H1 (cell line): ENCODE measurements at regions not wholly inside any gene's neighbourhood (a gene's known extent, or its start where the extent isn't known, plus 50 kb on each side); places are given as distances from the start of the nearest gene placed in this dataset.
A peak's percentile ranks its signal among the peaks of the same experiment; 100 is the strongest.

Experiments used
- CTCF ChIA-PET: fragments of 300-600 bp; sonication (Branson Sonifier 250); formaldehyde crosslinking; loops from one replicate; lab custom pipeline; 2021; ENCODE audit not compliant: partially characterized antibody; lab: Charles Lee
- POLR2A ChIA-PET: fragments of 300-600 bp; sonication (Branson Sonifier 250); formaldehyde crosslinking; loops from one replicate; lab custom pipeline; 2021; ENCODE audit warnings: inconsistent platforms; ENCODE audit not compliant: partially characterized antibody; lab: Charles Lee
- DNase-seq, 2 experiments: peaks; one replicate each; pipeline versions ENCODE4 v3.0.0 to v3.0.0-alpha.2; 2010 to 2022; ENCODE audit warnings: low spot score in 2 of 2, low read depth in 1 of 2, mixed read lengths in 1 of 2
- FAIRE-seq: peaks from 2 replicates; lab custom pipeline; 2011; peaks lifted over from hg19 to GRCh38; lab: Jason Lieb, UNC
- H2AFZ ChIP-seq: 2 replicates; pipeline ENCODE4 v1.8.1; 2012; ENCODE audit warnings: low read length, inconsistent platforms
- H2AK5ac ChIP-seq: 2 replicates; pipeline ENCODE4 v1.6.1; 2013; ENCODE audit warnings: low read depth, low read length
- H2BK120ac ChIP-seq: replicated peaks from 2 replicates; pipeline ENCODE3; 2013; ENCODE audit warnings: low read depth, low read length, inconsistent platforms
- H2BK12ac ChIP-seq: 2 replicates; pipeline ENCODE4 v1.6.1; 2013; ENCODE audit warnings: low read depth, low read length
- H2BK15ac ChIP-seq: 2 replicates; pipeline ENCODE4 v1.6.1; 2013; ENCODE audit warnings: low read length
- H2BK20ac ChIP-seq: 2 replicates; pipeline ENCODE4 v1.6.1; 2013; ENCODE audit warnings: low read length
- H2BK5ac ChIP-seq: 2 replicates; pipeline ENCODE4 v1.6.1; 2013; ENCODE audit warnings: low read depth, low read length
- H3K14ac ChIP-seq: 2 replicates; pipeline ENCODE4 v1.6.1; 2013; ENCODE audit warnings: inconsistent platforms; ENCODE audit not compliant: insufficient read length
- H3K18ac ChIP-seq: 2 replicates; pipeline ENCODE4 v1.6.1; 2013; ENCODE audit warnings: low read length; ENCODE audit errors: extremely low read depth
- H3K23ac ChIP-seq: 2 replicates; pipeline ENCODE4 v1.6.1; 2013; ENCODE audit warnings: inconsistent platforms; ENCODE audit not compliant: insufficient read length
- H3K23me2 ChIP-seq: 2 replicates; pipeline ENCODE4 v1.6.1; 2013; ENCODE audit warnings: low read depth, low read length
- H3K27ac ChIP-seq: 2 replicates; pipeline ENCODE4 v1.6.1; 2011; ENCODE audit warnings: low read depth, low read length, inconsistent platforms
- H3K27me3 ChIP-seq, 4 experiments: replicated peaks in 1 of 4; 1 replicate in 1 of 4; 2 replicates in 3 of 4; pipeline versions ENCODE4 v1.6.1 to v1.8.1; 2011 to 2013; ENCODE audit warnings: low read length in 3 of 4, mild to moderate bottlenecking in 3 of 4, inconsistent platforms in 2 of 4, mixed read lengths in 2 of 4, moderate library complexity in 1 of 4; ENCODE audit not compliant: control insufficient read depth in 3 of 4, insufficient read depth in 3 of 4; ENCODE audit errors: extremely low read depth in 1 of 4
- H3K36me3 ChIP-seq, 4 experiments: 2 replicates each; pipeline versions ENCODE4 v1.6.1 to v1.8.1; 2011 to 2013; ENCODE audit warnings: mild to moderate bottlenecking in 4 of 4, low read length in 3 of 4, moderate library complexity in 2 of 4, control low read depth in 1 of 4, inconsistent platforms in 1 of 4; ENCODE audit not compliant: insufficient read depth in 4 of 4, control insufficient read depth in 2 of 4
- H3K4ac ChIP-seq: replicated peaks from 2 replicates; pipeline ENCODE3; 2013; ENCODE audit warnings: low read length, low read depth, mixed read lengths, inconsistent platforms; ENCODE audit not compliant: insufficient read length
- H3K4me1 ChIP-seq, 4 experiments: replicated peaks in 1 of 4; 1 replicate in 1 of 4; 2 replicates in 3 of 4; pipeline versions ENCODE4 v1.6.1 to v1.8.1; 2011 to 2013; ENCODE audit warnings: low read length in 3 of 4, inconsistent platforms in 2 of 4, mixed read lengths in 1 of 4; ENCODE audit not compliant: insufficient read depth in 4 of 4, control insufficient read depth in 3 of 4
- H3K4me2 ChIP-seq, 2 experiments: 2 replicates each; pipeline versions ENCODE4 v1.6.1 to v1.8.1; 2011 to 2013; ENCODE audit warnings: low read depth in 2 of 2, low read length in 2 of 2, control low read depth in 1 of 2, inconsistent platforms in 1 of 2, mild to moderate bottlenecking in 1 of 2; ENCODE audit not compliant: insufficient read depth in 1 of 2
- H3K4me3 ChIP-seq, 4 experiments: fragments of 200-600, 300-600 bp in 1 of 4; sonication (generic), shearing (Covaris generic), sonication (Bioruptor Twin) in 1 of 4; 2 replicates each; pipeline versions ENCODE4 v1.5.1 to v1.8.1; 2011 to 2016; ENCODE audit warnings: low read length in 4 of 4, low read depth in 3 of 4, control low read depth in 2 of 4, inconsistent platforms in 2 of 4, mild to moderate bottlenecking in 2 of 4, mixed read lengths in 1 of 4, moderate library complexity in 1 of 4; ENCODE audit not compliant: insufficient read depth in 2 of 4; ENCODE audit errors: extremely low read depth in 1 of 4
- H3K56ac ChIP-seq: replicated peaks from 2 replicates; pipeline ENCODE3; 2013; ENCODE audit warnings: low read depth, mild to moderate bottlenecking, mixed read lengths, low read length, inconsistent platforms; ENCODE audit not compliant: insufficient read length
- H3K79me1 ChIP-seq: 2 replicates; pipeline ENCODE4 v1.6.1; 2013; ENCODE audit warnings: low read depth, low read length, control low read depth
- H3K79me2 ChIP-seq, 2 experiments: 2 replicates each; pipeline versions ENCODE4 v1.6.1 to v1.8.1; 2012 to 2013; ENCODE audit warnings: low read length in 2 of 2, mild to moderate bottlenecking in 2 of 2, inconsistent platforms in 1 of 2; ENCODE audit not compliant: insufficient read depth in 2 of 2, control insufficient read depth in 1 of 2
- H3K9ac ChIP-seq, 4 experiments: replicated peaks in 1 of 4; 1 replicate in 1 of 4; 2 replicates in 3 of 4; pipeline versions ENCODE4 v1.6.1 to v1.8.1; 2011 to 2013; ENCODE audit warnings: low read depth in 3 of 4, low read length in 3 of 4, control low read depth in 2 of 4, mild to moderate bottlenecking in 2 of 4, moderate library complexity in 2 of 4, inconsistent platforms in 1 of 4; ENCODE audit errors: extremely low read depth in 1 of 4
- H3K9me3 ChIP-seq, 2 experiments: 2 replicates each; pipeline versions ENCODE4 v1.6.1 to v1.8.1; 2012 to 2013; ENCODE audit warnings: mild to moderate bottlenecking in 2 of 2, moderate library complexity in 2 of 2, control low read depth in 1 of 2, inconsistent platforms in 1 of 2, low read depth in 1 of 2, low read length in 1 of 2, mixed read lengths in 1 of 2; ENCODE audit not compliant: insufficient read depth in 2 of 2
- H4K20me1 ChIP-seq, 2 experiments: replicated peaks in 1 of 2; 2 replicates each; pipeline versions ENCODE3 to v1.8.1; 2011 to 2013; ENCODE audit warnings: inconsistent platforms in 2 of 2, low read length in 2 of 2, mild to moderate bottlenecking in 1 of 2; ENCODE audit not compliant: insufficient read depth in 2 of 2, control insufficient read depth in 1 of 2
- H4K5ac ChIP-seq: 2 replicates; pipeline ENCODE4 v1.6.1; 2013; ENCODE audit warnings: low read length, low read depth, mixed read lengths, inconsistent platforms; ENCODE audit not compliant: insufficient read length
- H4K8ac ChIP-seq: 2 replicates; pipeline ENCODE4 v1.8.0; 2013; ENCODE audit warnings: mild to moderate bottlenecking, moderate library complexity, low read length, inconsistent platforms; ENCODE audit not compliant: insufficient read depth; ENCODE audit errors: extremely low read depth
- H4K91ac ChIP-seq: replicated peaks from 2 replicates; pipeline ENCODE3; 2013; ENCODE audit warnings: low read length, mixed read lengths, inconsistent platforms; ENCODE audit not compliant: insufficient read length
- CBX8 ChIP-seq: fragments of 300-800, 300-1000 bp; sonication (generic); IDR thresholded peaks from 2 replicates; pipeline ENCODE4 v1.7.1; 2016; ENCODE audit warnings: low read depth, low read length, borderline replicate concordance
- E2F6 ChIP-seq: IDR thresholded peaks from 2 replicates; pipeline ENCODE4 v1.6.1; 2012; ENCODE audit warnings: inconsistent platforms
- FOSL1 ChIP-seq: IDR thresholded peaks from 2 replicates; pipeline ENCODE4 v1.6.1; 2011; ENCODE audit warnings: mild to moderate bottlenecking, low read depth, low read length, moderate library complexity; ENCODE audit not compliant: insufficient read depth
- HDAC6 ChIP-seq: IDR thresholded peaks from one replicate; pipeline ENCODE4 v1.7.1; 2012; ENCODE audit warnings: low read depth, mild to moderate bottlenecking, inconsistent platforms, low read length, moderate library complexity
- KDM1A ChIP-seq: fragments of 200-600, 300-600 bp; sonication (generic); IDR thresholded peaks from 2 replicates; pipeline ENCODE4 v1.7.1; 2016; ENCODE audit warnings: mild to moderate bottlenecking, low read length, borderline replicate concordance
- POLR2A ChIP-seq, 2 experiments: IDR thresholded peaks; 1 replicate in 1 of 2; 2 replicates in 1 of 2; pipeline ENCODE4 v1.6.1; 2011; ENCODE audit warnings: low read depth in 2 of 2, low read length in 2 of 2, mild to moderate bottlenecking in 2 of 2; ENCODE audit errors: control extremely low read depth in 1 of 2
- TAF1 ChIP-seq: IDR thresholded peaks from 2 replicates; pipeline ENCODE4 v1.6.1; 2011; ENCODE audit warnings: mild to moderate bottlenecking, low read depth, low read length
- WGBS, 2 experiments: shearing (Covaris generic) in 1 of 2; methylation state at CpG; one replicate each; pipeline versions ENCODE4 v1.1.6 to v1.1.7; 2013 to 2015; ENCODE audit warnings: low lambda C conversion rate in 2 of 2, mixed read lengths in 2 of 2, inconsistent platforms in 1 of 2, low coverage in 1 of 2, missing lambda C conversion rate in 1 of 2; ENCODE audit not compliant: insufficient replicate concordance in 2 of 2, insufficient coverage in 1 of 2, insufficient read length in 1 of 2; ENCODE audit errors: extremely low coverage in 1 of 2, missing lambda C conversion rate in 1 of 2; 5-methylcytosine and 5-hydroxymethylcytosine counted together

- Histone ChIP-seq H3K18ac (no peak overlapping the region), H4K8ac (no peak overlapping the region), H3K23me2 (no peaks in the 10 kb centered on the region; the same call in 1 of the 2 replicates), H3K56ac (no peak overlapping the region), H2BK15ac (0 out of 2 replicates have a peak overlapping the region, but pooled peaks have one; percentile 40), H3K79me2 (no peaks in the 10 kb centered on the region), H3K4me1 (peaks cover 0 to 6% (median 1%) of the 10 kb centered on the region in 4 experiments; a peak in 3 of 7 replicates), H2AK5ac (no peak overlapping the region), H3K4ac (no peak overlapping the region), H3K14ac (no peak overlapping the region), H4K5ac (no peak overlapping the region), H3K4me2 (no peak overlapping the region), H4K91ac (no peak overlapping the region), H3K27me3 (no peaks in the 10 kb centered on the region; a peak in 1 of 7 replicates), H2BK12ac (no peak overlapping the region), H3K9me3 (peaks cover 3 to 7% of the 10 kb centered on the region in 2 experiments; a peak in 1 of 4 replicates), H3K27ac (no peak overlapping the region), H2BK5ac (no peak overlapping the region), H3K36me3 (no peaks in the 10 kb centered on the region), H3K9ac (no peak overlapping the region; a peak in 1 of 7 replicates), H3K79me1 (no peaks in the 10 kb centered on the region), H2BK20ac (peak overlapping the region; percentile 21; the same call in 1 of the 2 replicates), H2AFZ (0 out of 2 replicates have a peak overlapping the region, but pooled peaks have one; percentile 20), H4K20me1 (no peaks in the 10 kb centered on the region), H2BK120ac (no peak overlapping the region), H3K4me3 (no peak overlapping the region), H3K23ac (no peak overlapping the region)
- ChIA-PET CTCF (interaction anchor here (0.9 to 1.4 kb wide), 2 partner anchors 9 to 15 kb away, joined by 3 to 4 read pairs; no protein-coding TSS in a partner anchor), POLR2A (no interaction called here)
- FAIRE-seq (no peak), DNase-seq (no peak)
- 66% methylated on average over 2 of the region's 2 CpGs; no CpG with 5 or more reads in 1 of the 2 experiments for WGBS, 2 experiments
- no peak for TF ChIP-seq CBX8
- no peak for TF ChIP-seq KDM1A
- TF ChIP-seq POLR2A (IDR thresholded peaks at IDR 0.05; ENCODE audit: control extremely low read depth in 1 of 2, low read depth in 2 of 2, low read length in 2 of 2), result no peak
- no peak for TF ChIP-seq HDAC6
- no peak for TF ChIP-seq FOSL1
- TF ChIP-seq TAF1, result no peak
- no peak for TF ChIP-seq E2F6
Observed at GRCh38 chr1:14165371-14165801, 433.1 kb upstream of the KAZN start.
